Prostate gland (tissue), 2 donors: ENCODE measurements at regions not wholly inside any gene's neighbourhood (a gene's known extent, or its start where the extent isn't known, plus 50 kb on each side); places are given as distances from the start of the nearest gene placed in this dataset.

Experiments used
- POLR2A ChIP-seq: fragments of 450-650 bp; IDR thresholded peaks from one replicate; pipeline ENCODE4 v1.6.1; 2016; ENCODE audit warnings: antibody characterized with exemption, mild to moderate bottlenecking
- POLR2AphosphoS5 ChIP-seq: sonication (generic); formaldehyde crosslinking; IDR thresholded peaks from one replicate; pipeline ENCODE4 v1.6.1; 2017; ENCODE audit warnings: antibody characterized with exemption
- TF ChIP-seq, protein P1 (sequence below), 4 experiments: fragments of 200-600 bp in 2 of 4; fragments of 450-650 bp in 2 of 4; sonication (generic) in 2 of 4; IDR thresholded peaks; 1 replicate in 3 of 4; 2 replicates in 1 of 4; pipeline ENCODE4 v1.5.1; 2016 to 2019; ENCODE audit warnings: antibody characterized with exemption in 4 of 4, mild to moderate bottlenecking in 2 of 4, moderate library complexity in 2 of 4

DNA sequence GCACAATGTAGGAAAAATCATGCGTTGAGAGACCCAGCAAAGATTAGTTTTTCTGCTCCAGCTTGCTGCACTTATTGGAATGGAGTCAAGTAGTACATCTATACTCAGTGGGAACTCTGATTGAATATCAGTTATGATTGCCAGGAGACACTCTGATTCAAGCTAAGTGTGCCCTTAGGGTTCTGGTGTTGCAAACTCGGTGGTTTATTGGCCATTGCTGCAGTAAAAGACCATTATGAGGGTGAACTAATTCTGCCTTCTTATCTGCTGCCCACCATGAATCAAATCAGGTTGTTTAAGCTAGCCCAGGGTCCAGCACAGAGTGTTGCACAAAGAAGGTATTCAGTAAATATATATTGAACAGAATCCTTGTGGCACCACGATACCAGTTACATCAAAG lies 74.8 kb upstream of the GLS start:
- TF ChIP-seq, protein P1, sequence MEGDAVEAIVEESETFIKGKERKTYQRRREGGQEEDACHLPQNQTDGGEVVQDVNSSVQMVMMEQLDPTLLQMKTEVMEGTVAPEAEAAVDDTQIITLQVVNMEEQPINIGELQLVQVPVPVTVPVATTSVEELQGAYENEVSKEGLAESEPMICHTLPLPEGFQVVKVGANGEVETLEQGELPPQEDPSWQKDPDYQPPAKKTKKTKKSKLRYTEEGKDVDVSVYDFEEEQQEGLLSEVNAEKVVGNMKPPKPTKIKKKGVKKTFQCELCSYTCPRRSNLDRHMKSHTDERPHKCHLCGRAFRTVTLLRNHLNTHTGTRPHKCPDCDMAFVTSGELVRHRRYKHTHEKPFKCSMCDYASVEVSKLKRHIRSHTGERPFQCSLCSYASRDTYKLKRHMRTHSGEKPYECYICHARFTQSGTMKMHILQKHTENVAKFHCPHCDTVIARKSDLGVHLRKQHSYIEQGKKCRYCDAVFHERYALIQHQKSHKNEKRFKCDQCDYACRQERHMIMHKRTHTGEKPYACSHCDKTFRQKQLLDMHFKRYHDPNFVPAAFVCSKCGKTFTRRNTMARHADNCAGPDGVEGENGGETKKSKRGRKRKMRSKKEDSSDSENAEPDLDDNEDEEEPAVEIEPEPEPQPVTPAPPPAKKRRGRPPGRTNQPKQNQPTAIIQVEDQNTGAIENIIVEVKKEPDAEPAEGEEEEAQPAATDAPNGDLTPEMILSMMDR (IDR thresholded peaks at IDR 0.05): no peak
- TF ChIP-seq POLR2A: no peak
- TF ChIP-seq POLR2AphosphoS5: no peak
